Progenitor cell of endocrine pancreas (in vitro differentiated cells): ENCODE measurements at regions not wholly inside any gene's neighbourhood (a gene's known extent, or its start where the extent isn't known, plus 50 kb on each side); places are given as distances from the start of the nearest gene placed in this dataset.

Experiments
- DNase-seq: peaks from one replicate; pipeline ENCODE4 v3.0.0; 2021; ENCODE audit warnings: low spot score; ENCODE audit not compliant: unreplicated experiment
- H3K27ac Mint-ChIP-seq: 2 replicates; pipeline ENCODE4 v1.8.0; 2021; ENCODE audit warnings: mild to moderate bottlenecking, moderate library complexity, mixed read lengths
- H3K27me3 Mint-ChIP-seq: 2 replicates; pipeline ENCODE4 v1.8.0; 2021; ENCODE audit warnings: mixed read lengths
- H3K36me3 Mint-ChIP-seq: 2 replicates; pipeline ENCODE4 v1.8.0; 2022; ENCODE audit warnings: mixed read lengths; ENCODE audit not compliant: insufficient read depth
- H3K4me1 Mint-ChIP-seq: 2 replicates; pipeline ENCODE4 v1.8.0; 2021; ENCODE audit warnings: low read depth, mixed read lengths
- H3K4me3 Mint-ChIP-seq: 2 replicates; pipeline ENCODE4 v1.8.0; 2021; ENCODE audit warnings: low read depth, mild to moderate bottlenecking, moderate library complexity, mixed read lengths
- H3K9me3 Mint-ChIP-seq: 2 replicates; pipeline ENCODE4 v1.8.0; 2021; ENCODE audit warnings: low read depth, mixed read lengths
- CTCF ChIP-seq: fragments of 200-600 bp; sonication (generic); IDR thresholded peaks from one replicate; pipeline ENCODE4 v1.5.0; 2021; ENCODE audit warnings: antibody characterized with exemption, mild to moderate bottlenecking; ENCODE audit not compliant: unreplicated experiment

- H3K4me1 Mint-ChIP-seq = peaks cover 5% of the 10 kb centered on the region
- no peaks in the 10 kb centered on the region for H3K36me3 Mint-ChIP-seq
- no peak overlapping the region for H3K27ac Mint-ChIP-seq
- H3K4me3 Mint-ChIP-seq = no peak overlapping the region
- no peak for TF ChIP-seq CTCF
- no peaks in the 10 kb centered on the region for H3K27me3 Mint-ChIP-seq
- DNase-seq = no peak
- no peaks in the 10 kb centered on the region for H3K9me3 Mint-ChIP-seq
Measured at GRCh38 chr10:57791546-57791945, 476.1 kb downstream of the IPMK start.

- no peak for TF ChIP-seq CTCF
- no peak overlapping the region for H3K4me3 Mint-ChIP-seq
- no peaks in the 10 kb centered on the region for H3K27me3 Mint-ChIP-seq
- H3K9me3 Mint-ChIP-seq = no peaks in the 10 kb centered on the region
- no peaks in the 10 kb centered on the region for H3K36me3 Mint-ChIP-seq
- DNase-seq = no peak
- H3K27ac Mint-ChIP-seq = no peak overlapping the region
- peaks cover 7% of the 10 kb centered on the region for H3K4me1 Mint-ChIP-seq
Measured at GRCh38 chr10:57790703-57791102, 477.0 kb downstream of the IPMK start.

- Mint-ChIP-seq H3K27ac (no peak overlapping the region), H3K4me3 (no peak overlapping the region), H3K27me3 (no peaks in the 10 kb centered on the region), H3K9me3 (no peaks in the 10 kb centered on the region), H3K4me1 (peaks cover 7% of the 10 kb centered on the region), H3K36me3 (no peaks in the 10 kb centered on the region)
- TF ChIP-seq CTCF = no peak
- DNase-seq = no peak
Measured at GRCh38 chr10:57788117-57788516, 479.6 kb downstream of the IPMK start.

DNA sequence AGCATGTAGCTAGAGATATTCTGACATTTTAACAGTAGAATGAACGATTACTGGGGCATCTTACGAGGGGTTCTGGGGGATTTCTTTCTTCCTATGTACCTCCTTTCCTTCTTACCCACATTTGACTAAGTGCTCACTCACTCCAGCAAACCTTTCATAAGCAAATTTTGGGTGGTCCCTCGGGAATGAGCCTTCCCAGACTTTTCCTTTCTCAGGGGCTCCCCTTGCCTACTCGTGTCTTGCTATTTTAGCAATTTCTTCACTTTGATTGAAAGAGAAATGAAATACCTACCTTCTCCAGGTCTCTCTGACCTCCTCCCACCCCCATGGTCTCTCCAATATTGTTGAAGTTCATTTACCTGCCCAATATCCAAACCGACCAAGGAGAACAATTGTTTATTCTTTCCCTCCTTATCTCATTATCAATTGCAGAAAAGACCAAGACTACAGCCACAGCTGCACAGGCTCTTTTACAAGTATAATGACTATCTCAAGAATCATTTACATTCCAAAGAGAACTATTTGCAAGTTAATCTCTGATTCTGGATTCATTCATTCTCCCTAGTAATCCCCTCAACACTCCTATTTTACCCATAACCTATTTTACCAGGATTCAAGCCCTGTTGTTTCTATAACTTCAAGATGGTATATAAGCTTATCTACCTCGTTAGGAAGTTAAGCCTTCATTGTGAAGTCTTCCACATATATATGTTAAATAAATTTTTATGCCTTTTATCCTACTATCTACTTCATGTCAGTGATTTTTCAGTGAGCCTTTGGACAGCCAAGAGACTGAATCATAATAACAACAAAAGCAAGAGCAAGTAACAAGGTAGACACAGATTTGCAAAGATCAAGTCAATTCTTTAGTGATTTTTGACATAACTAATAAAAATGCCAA is 480.6 kb downstream of the IPMK start:
- H3K27ac Mint-ChIP-seq = no peak overlapping the region
- DNase-seq = no peak

GRCh38 chr10:57786331-57786730 is 481.4 kb downstream of the IPMK start:
- H3K27me3 Mint-ChIP-seq = no peaks in the 10 kb centered on the region
- H3K9me3 Mint-ChIP-seq = peaks cover 5% of the 10 kb centered on the region
- H3K27ac Mint-ChIP-seq = no peak overlapping the region
- peaks cover 7% of the 10 kb centered on the region for H3K4me1 Mint-ChIP-seq
- H3K4me3 Mint-ChIP-seq = no peak overlapping the region
- DNase-seq = no peak
- H3K36me3 Mint-ChIP-seq = no peaks in the 10 kb centered on the region
- TF ChIP-seq CTCF = no peak

More for the DNA sequence above, 480.6 kb downstream of the IPMK start:
- H3K4me3 Mint-ChIP-seq = no peak overlapping the region
- H3K9me3 Mint-ChIP-seq = peaks cover 5% of the 10 kb centered on the region
- H3K36me3 Mint-ChIP-seq = no peaks in the 10 kb centered on the region
- H3K4me1 Mint-ChIP-seq = peaks cover 7% of the 10 kb centered on the region
- no peaks in the 10 kb centered on the region for H3K27me3 Mint-ChIP-seq
- no peak for TF ChIP-seq CTCF
